ENCODE measurements at regions not wholly inside any gene's neighbourhood (a gene's known extent, or its start where the extent isn't known, plus 50 kb on each side); places are given as distances from the start of the nearest gene placed in this dataset.

GRCh38 chr6:169913096-169913638, 161.7 kb downstream of the ERMARD start:
- DNase-seq = peak; percentile 2 to 3

- DNase-seq = peak; percentile 56 to 63
Observed at GRCh38 chr6:169912266-169913095, 161.1 kb downstream of the ERMARD start.

DNA sequence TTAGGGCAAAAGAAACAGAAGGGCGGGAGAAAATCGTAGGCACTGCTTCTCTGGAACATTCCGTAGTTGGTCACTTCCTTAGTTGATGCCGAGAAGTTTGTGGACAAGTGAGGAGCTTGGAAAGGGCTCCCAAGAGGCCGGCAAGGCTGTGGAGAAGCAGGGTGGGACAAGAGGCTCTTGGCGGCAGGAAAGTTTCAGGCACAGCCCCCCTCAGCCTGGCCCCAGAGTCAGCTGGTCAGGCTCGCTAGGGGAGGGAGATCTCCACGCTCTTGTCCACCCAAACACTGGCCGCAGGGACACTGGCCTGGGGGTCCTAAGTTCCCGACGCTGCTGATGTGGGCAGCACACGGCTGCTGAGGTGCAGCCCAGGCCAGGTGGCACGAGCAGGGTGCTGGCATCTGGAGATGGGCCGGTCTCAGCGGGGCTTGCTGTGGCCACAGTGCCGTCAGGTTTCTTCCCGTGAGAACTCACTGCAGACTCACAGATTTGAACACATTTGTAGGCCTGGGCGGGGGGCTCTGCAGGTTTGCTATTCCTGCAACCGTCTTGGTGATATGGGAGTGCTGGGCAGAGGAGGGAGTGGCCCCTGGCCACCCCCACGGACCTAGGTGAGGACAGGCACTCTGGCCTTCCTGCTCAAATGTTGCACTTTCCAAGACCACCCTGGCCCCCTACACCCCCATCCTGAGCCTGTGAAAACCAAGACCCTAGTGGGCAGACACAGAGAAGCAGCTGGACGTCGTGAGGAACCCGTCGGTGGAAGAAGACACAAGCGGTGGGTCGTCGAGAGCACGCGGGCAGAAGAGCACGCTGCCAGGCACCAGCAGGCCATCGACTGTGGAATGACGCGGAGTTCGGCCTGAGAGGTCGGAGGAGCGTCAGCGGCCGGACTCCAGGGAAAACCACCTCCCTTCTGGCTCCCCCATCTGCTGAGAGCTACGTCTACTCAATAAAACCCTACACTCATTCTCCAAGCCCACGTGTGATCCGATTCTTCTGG, 160.1 kb downstream of the ERMARD start:
- no peak for DNase-seq

DNA sequence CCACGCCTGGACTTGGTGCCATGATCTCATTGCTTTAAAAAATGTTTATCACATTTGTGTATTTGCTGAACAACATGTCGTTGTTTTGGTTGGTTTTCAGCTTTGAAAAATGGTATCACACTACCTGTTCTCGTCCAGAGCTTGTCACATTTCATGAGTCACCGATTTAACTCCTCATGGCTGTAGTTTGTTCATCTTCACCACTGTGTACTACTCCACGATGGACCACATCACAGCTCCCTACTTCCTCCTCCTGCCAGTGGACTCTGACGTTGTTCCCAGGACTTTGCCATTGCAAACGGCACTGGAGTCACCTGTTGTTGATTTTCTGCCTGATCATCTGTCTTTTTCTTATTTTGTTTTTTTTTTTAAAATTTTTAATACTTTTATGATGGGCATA, 157.7 kb downstream of the ERMARD start:
- no peak for DNase-seq

- DNase-seq = no peak
Observed at GRCh38 chr6:169908403-169908933, 157.0 kb downstream of the ERMARD start.

DNA sequence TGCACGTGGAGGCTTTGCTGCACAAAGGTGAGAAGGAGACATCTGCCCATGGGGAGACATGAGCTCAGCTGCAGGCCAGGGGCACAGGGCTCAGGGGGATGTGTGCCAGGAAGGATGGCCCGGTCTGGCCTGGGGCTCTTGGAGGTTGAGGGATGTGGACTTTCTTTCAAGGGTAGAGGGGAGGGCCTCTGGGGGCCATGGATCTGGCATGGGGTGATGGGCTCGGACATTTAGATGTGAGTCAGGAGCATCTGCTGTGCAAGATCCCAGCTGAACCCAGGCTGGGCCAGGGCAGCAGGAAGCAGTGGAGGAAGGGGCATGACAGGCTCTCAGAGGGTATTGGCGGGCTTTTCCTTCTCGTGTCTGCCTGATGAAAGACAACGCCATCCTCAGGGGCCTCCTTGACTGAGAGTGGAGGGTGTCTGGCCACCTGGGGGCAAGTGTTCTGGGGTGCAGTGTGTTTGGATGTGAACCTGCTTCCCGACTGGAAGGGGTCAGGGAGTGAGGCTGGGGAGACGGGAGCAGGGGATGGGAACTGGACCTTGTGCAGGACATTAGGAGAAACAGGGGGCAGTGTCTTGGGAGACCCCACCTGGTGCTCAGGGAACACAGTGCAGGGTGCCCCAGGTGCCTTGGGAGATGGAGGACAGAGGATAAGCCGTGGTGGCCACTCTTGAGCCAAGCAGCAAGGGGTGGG, 156.1 kb downstream of the ERMARD start:
- no peak for DNase-seq

DNA sequence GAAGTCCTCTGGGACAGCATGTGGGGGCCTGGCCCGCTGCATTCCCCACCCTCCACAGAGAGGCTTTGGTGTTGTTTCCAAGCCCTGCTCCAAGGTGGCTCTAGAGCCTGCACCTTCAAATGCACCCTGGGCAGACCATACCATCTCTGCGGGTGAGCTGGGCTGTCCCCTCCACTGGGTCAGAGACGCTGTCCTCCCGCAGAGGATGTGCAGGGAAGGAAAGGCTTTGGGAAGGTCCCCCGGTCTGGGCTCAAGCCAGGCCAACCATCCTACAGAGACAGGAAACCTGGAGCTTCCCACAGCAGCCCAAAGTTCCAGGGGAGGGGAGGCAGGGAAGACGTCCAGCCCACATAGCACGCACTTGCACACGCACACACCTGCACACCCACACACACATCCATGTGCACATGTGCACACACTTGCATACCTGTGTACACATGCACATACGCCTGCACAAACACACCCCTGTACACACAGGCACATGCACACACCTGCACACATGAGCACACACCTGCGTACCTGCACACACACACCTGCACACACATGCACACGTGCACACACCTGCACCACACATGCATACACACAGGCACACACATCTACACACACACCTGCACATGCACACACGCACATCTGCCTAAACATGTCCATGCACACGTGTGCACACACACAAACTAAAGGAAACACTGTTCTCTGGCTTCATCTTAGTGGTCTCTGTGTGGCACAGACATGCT, 155.4 kb downstream of the ERMARD start:
- DNase-seq = no peak

DNA sequence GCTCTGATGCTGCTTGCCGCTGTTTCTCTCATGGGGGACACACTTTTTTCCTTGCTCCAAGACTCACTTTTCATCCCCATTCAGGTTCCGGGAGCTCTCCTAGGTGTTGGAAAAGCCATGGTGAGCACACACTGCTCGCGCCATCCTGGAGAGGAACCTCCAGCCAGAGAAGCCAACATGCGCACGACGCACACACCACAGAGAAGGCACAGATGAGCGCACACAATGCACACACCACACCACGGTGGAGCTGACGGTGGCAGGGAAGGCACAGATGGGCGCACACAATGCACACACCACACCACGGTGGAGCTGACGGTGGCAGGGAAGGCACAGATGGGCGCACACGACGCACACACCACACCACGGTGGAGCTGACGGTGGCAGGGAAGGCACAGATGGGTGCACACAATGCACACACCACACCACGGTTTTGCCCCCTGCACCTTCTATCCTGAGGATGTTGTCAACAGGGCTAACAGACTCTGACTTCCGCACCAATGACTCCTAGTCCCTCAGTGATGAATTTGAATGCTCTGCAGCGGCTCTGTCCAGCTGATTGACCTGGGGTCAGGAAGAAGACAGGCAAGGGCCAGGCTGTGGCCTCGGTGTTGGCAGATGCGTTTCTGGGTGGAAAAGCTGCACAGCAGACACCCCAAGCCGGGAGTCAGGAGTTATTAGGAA, 154.7 kb downstream of the ERMARD start:
- no peak for DNase-seq

- DNase-seq = no peak
Observed at GRCh38 chr6:169905041-169905807, 153.8 kb downstream of the ERMARD start.

DNA sequence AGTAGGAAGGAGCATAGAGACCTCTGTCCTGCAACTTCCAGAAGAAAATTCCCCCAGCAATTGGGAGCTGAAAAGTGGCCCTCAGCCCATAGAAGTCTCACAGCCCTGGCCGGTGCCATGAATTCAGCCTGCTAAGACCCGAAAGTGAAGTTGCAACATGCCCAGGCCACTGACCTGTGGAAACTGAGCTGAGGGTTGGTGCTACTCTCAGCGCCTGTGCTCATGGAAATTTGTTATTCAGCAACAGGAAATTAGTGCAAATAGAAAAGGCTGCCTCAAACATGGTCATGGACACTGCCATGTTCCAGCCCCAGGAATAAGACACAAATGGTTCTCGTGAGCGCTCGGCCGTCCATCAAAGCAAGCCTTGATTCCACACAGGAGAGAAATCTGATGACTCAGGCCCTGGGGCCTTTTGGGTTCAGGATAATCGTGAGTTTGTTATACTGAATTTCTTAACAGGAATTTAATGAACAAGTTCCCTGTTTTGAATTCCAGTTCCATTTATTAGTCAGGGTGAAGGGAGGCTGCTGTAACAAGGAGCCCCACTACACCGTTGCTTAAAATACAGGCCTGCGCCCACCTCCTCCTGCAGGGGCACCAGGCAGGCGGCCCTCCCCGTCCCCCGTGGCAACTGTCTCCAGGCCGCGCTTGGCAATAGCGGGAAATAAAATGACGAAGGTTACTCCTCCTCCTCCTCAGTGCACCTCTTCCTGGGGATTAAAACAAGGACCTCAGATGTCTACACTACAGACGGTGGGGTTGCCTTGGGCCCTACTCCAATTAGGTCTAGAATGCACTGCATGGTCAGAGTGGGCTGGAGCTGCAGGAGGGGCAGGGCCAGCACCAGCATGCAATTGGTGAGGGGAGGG, 152.9 kb downstream of the ERMARD start:
- no peak for DNase-seq

DNA sequence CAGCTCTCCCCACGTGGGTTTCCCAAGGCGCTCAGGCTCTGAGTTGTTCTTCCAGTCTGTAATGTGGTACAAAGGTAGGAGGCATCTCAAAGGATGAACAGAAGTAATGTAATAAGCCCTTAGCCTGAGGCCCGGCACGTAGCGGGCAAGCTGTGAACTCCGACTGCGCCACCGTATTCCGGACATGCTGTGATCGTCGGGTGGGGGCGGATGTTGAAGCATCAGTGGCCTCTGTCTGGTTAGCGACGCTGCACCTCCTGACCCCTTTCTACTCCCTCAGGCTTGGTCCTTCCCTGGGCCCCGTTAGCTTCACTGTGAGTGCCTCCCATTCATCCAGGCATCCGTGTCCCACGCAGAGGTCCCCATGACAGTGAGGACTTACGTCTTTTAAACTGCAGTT, 151.7 kb downstream of the ERMARD start:
- DNase-seq = no peak

DNA sequence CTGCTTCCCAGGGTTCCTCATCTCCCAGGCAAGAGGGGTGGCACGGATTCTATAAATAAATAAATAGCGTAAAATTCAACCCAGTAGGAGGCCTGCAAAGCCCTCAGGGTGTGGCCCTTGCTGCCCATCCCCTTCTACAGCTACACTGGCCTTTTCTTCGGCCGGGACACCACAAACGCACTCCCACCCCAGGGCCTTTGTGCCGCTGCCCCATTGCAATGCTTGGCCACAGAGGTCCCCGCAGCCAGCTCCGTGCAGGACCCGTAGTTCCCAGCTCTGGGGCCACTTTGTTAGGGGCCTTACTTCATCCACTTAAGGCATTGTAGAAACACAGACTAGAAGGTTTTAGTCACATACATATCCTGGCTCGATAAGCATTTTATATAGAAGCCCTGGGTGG, 151.2 kb downstream of the ERMARD start:
- DNase-seq = no peak

DNA sequence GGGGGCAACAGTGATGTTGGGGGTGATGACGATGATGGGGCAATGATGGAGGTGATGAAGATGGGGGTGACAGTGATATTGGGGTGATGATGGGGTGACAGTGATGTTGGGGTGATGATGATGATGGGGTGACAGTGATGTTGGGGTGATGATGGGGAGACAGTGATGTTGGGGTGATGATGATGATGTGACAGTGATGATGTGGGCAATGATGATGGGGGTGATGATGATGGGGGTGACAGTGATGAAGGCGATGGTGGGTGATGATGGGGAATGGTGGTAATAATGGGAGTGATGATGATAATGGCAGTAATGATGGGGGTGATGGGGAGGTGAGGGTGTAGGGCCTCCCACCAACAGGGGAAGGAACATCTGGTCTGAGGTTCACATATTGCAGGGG, 150.6 kb downstream of the ERMARD start:
- no peak for DNase-seq

DNA sequence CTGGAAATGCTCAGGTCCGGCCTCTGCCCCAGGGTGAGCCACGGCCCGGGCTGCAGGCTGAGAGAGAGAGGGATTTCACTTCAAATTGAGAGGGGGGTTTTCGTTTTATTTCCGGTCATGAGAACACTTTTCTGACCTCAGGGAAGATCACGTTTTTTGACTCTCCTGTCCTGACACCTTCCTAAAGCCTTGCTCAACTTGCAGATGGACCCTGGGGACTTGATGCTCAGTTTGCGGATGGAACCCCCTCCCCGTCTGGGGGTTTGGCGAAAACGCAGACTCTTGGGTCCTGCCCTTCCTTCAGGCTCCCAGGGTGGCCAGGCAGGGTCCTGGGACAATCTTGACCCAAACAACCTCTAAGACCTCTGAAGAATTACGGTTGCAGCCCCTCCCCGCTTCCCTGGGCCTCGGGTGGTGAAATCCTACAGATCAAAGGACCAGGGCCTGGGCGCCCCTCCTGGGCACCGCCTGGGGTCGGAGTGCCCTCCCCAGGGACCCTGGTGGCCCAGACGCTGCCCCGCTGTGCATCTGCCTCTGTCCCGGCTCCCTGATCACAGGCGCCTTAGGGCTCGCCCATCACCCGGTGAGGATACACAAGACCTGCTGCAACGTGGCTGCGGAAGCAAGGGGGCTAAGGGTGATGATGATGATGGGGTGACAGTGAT, 148.2 kb downstream of the ERMARD start:
- no peak for DNase-seq

DNA sequence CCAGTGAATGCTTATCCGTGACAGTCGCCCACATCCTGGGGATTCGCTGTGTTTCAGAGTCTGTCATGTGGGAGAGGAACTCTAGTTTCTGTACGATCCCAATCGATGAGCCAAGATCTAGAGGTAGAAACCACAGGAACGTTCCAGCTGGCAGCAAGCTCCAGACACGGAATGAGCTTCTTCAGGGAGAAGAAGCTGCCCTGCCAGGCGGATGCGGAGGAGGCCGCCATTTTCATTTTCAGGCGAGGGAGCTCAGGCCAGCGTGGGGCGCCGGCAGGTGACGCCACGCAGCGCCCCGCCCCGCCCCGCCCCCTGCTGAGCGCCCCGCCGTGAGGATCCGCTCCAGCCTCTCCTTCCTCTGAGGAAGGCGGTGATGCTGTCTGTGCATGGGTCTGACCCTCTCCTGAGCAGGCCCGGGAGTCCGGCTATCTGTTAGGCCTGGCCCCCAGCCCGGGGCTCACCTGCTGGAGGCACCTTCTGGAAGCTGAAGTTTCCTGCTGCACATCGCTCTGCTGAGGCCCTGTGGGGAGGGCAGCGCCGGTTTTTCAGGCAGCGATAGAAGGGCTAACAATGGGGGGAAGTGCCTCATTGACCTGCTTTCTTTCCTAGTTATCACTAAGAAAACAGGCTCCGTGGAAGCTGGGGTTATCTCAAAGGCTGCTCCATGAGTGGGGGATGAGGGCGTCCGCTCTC, 147.5 kb downstream of the ERMARD start:
- DNase-seq = no peak

GRCh38 chr6:169897601-169898358, 146.4 kb downstream of the ERMARD start:
- DNase-seq = no peak

DNA sequence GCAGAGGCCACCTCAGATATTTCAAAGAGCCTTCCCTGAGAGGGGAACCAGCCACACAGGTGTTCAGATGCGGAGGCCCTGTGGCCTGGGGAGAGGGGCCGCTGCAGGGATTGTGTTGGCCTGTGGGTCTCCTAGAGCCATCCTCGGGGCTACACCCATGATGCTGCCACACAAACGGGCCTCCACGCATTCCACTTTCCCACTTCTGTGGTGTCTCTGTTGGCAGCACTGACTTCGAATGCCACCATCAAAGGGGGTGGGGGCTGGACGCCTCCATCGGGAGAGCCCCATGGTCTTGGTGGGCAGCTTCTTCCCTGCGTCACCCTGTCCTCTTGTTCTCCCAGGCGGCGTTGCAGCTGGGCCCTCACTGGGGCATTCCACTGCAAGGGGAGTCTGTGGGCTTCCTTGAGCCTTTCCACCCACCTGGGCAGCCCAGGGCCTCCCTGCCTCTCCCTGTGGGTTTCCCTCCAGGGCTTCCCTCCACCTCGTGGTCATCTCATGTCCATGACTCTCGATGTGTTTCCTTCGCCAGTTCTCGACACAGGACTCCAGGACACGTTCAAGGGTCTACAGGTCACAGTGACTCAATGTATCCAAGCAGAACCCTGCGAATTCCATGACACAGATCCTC, 145.5 kb downstream of the ERMARD start:
- no peak for DNase-seq

Data from inflammatory macrophage treated with lipopolysaccharide for 1 hour (primary cell).